ENCODE measurements at regions not wholly inside any gene's neighbourhood (a gene's known extent, or its start where the extent isn't known, plus 50 kb on each side); places are given as distances from the start of the nearest gene placed in this dataset.
"Not testable (repeated sequence)": the region's sequence is repeated elsewhere in the genome, so short reads cannot be mapped to it uniquely, and the experiment has no call there.

- TF ChIP-seq CTCF (IDR thresholded peaks at IDR 0.05; ENCODE audit: low read depth, low read length), result no peak
- no peak for DNase-seq (ENCODE audit: extremely low read depth, low read depth)
Observed at GRCh38 chr4:12912896-12913418, 571.2 kb downstream of the RAB28 start.

GRCh38 chr4:12911750-12912358, 572.3 kb downstream of the RAB28 start:
- DNase-seq (ENCODE audit: extremely low read depth, low read depth), result no peak
- no peak for TF ChIP-seq CTCF (IDR thresholded peaks at IDR 0.05; ENCODE audit: low read depth, low read length)

GRCh38 chr4:12903640-12904039, 580.5 kb downstream of the RAB28 start:
- not testable (repeated sequence) for DNase-seq (ENCODE audit: extremely low read depth, low read depth)

GRCh38 chr4:12902735-12903134, 581.4 kb downstream of the RAB28 start:
- DNase-seq (ENCODE audit: extremely low read depth, low read depth), result no peak
- TF ChIP-seq CTCF (IDR thresholded peaks at IDR 0.05; ENCODE audit: low read depth, low read length), result no peak

- no peak for DNase-seq (ENCODE audit: extremely low read depth, low read depth)
- no peak for TF ChIP-seq CTCF (IDR thresholded peaks at IDR 0.05; ENCODE audit: low read depth, low read length)
Observed at GRCh38 chr4:12897954-12898353, 586.2 kb downstream of the RAB28 start.

- no peak for TF ChIP-seq CTCF (IDR thresholded peaks at IDR 0.05; ENCODE audit: low read depth, low read length)
- DNase-seq (ENCODE audit: extremely low read depth, low read depth), result no peak
Observed at GRCh38 chr4:12894062-12894461, 590.1 kb downstream of the RAB28 start.

GRCh38 chr4:12889054-12889453, 595.1 kb downstream of the RAB28 start:
- no peak for DNase-seq (ENCODE audit: extremely low read depth, low read depth)
- no peak for TF ChIP-seq CTCF (IDR thresholded peaks at IDR 0.05; ENCODE audit: low read depth, low read length)
